CD14-positive monocyte (primary cell): ENCODE measurements at regions not wholly inside any gene's neighbourhood (a gene's known extent, or its start where the extent isn't known, plus 50 kb on each side); places are given as distances from the start of the nearest gene placed in this dataset.

ENCODE experiments used
- DNase-seq, 3 donors: peaks; one replicate each; pipeline ENCODE4 v3.0.0-alpha.2; 2011 to 2022
- H2AFZ ChIP-seq: 2 replicates; pipeline ENCODE4 v1.6.0; 2012; ENCODE audit warnings: mild to moderate bottlenecking, low read depth, low read length, inconsistent platforms; ENCODE audit not compliant: insufficient read depth, poor library complexity, severe bottlenecking
- H3K27ac ChIP-seq, 2 donors: 1 replicate in 1 of 2; 2 replicates in 1 of 2; pipeline ENCODE4 v1.5.1; 2012 to 2013; ENCODE audit warnings: low read length in 2 of 2, control low read depth in 1 of 2, inconsistent platforms in 1 of 2, low read depth in 1 of 2, mild to moderate bottlenecking in 1 of 2
- H3K27me3 ChIP-seq, 2 donors: one replicate each; pipeline versions ENCODE4 v1.6.0 to v1.6.1; 2011 to 2013; ENCODE audit warnings: low read length in 2 of 2; ENCODE audit not compliant: control insufficient read depth in 2 of 2, insufficient read depth in 2 of 2
- H3K36me3 ChIP-seq, 2 donors: replicated peaks in 1 of 2; 1 replicate in 1 of 2; 2 replicates in 1 of 2; pipeline versions ENCODE4 v1.5.1 to v1.6.1; 2012 to 2013; ENCODE audit warnings: low read length in 2 of 2, control low read depth in 1 of 2, inconsistent platforms in 1 of 2, mild to moderate bottlenecking in 1 of 2; ENCODE audit not compliant: insufficient read depth in 2 of 2, control insufficient read depth in 1 of 2
- H3K4me1 ChIP-seq, 2 donors: 1 replicate in 1 of 2; 2 replicates in 1 of 2; pipeline versions ENCODE4 v1.5.1 to v1.6.1; 2012 to 2013; ENCODE audit warnings: low read length in 2 of 2, control low read depth in 1 of 2, inconsistent platforms in 1 of 2, mild to moderate bottlenecking in 1 of 2, moderate library complexity in 1 of 2; ENCODE audit not compliant: insufficient read depth in 2 of 2, control insufficient read depth in 1 of 2
- H3K4me2 ChIP-seq: replicated peaks from 2 replicates; pipeline ENCODE3; 2012; ENCODE audit warnings: low read length, moderate library complexity, mild to moderate bottlenecking; ENCODE audit not compliant: poor library complexity, severe bottlenecking; ENCODE audit errors: extremely low read depth
- H3K4me3 ChIP-seq, 3 experiments: fragments of 200-600 bp in 1 of 3; sonication (generic) in 1 of 3; replicated peaks in 1 of 3; 1 replicate in 2 of 3; 2 replicates in 1 of 3; pipeline ENCODE4 v1.5.1; 2011 to 2013; ENCODE audit warnings: low read length in 3 of 3, mild to moderate bottlenecking in 3 of 3, control low read depth in 2 of 3, low read depth in 2 of 3, inconsistent platforms in 1 of 3, moderate library complexity in 1 of 3
- H3K79me2 ChIP-seq: 2 replicates; pipeline ENCODE4 v1.6.0; 2012; ENCODE audit warnings: mild to moderate bottlenecking, control low read depth, inconsistent platforms, low read length, moderate library complexity; ENCODE audit not compliant: insufficient read depth
- H3K9ac ChIP-seq: 2 replicates; pipeline ENCODE4 v1.6.0; 2017; ENCODE audit warnings: low read length, mild to moderate bottlenecking; ENCODE audit not compliant: insufficient read depth, poor library complexity, severe bottlenecking
- H3K9me3 ChIP-seq, 2 donors: replicated peaks in 1 of 2; 1 replicate in 1 of 2; 2 replicates in 1 of 2; pipeline versions ENCODE4 v1.5.1 to v1.6.1; 2012 to 2013; ENCODE audit warnings: low read length in 2 of 2, control low read depth in 1 of 2; ENCODE audit not compliant: control insufficient read depth in 1 of 2, insufficient read depth in 1 of 2
- H4K20me1 ChIP-seq: 2 replicates; pipeline ENCODE4 v1.6.0; 2012; ENCODE audit warnings: mild to moderate bottlenecking, low read length, control low read depth, moderate library complexity; ENCODE audit not compliant: insufficient read depth
- H3K27ac Mint-ChIP-seq, 7 donors: one replicate each; pipeline ENCODE4 v1.8.0; 2020; ENCODE audit warnings: mild to moderate bottlenecking in 7 of 7, mixed read lengths in 7 of 7, moderate library complexity in 6 of 7, inconsistent platforms in 2 of 7
- H3K27me3 Mint-ChIP-seq, 3 donors: one replicate each; pipeline ENCODE4 v1.8.0; 2021 to 2022; ENCODE audit warnings: low read depth in 3 of 3, mild to moderate bottlenecking in 3 of 3, mixed read lengths in 3 of 3, moderate library complexity in 3 of 3, inconsistent platforms in 1 of 3
- H3K36me3 Mint-ChIP-seq, 2 donors: one replicate each; pipeline ENCODE4 v1.8.0; 2020; ENCODE audit warnings: mixed read lengths in 2 of 2, inconsistent platforms in 1 of 2, mild to moderate bottlenecking in 1 of 2
- H3K4me1 Mint-ChIP-seq: one replicate; pipeline ENCODE4 v1.8.0; 2020; ENCODE audit warnings: mild to moderate bottlenecking, mixed read lengths
- H3K4me3 Mint-ChIP-seq, 2 donors: one replicate each; pipeline ENCODE4 v1.8.0; 2020; ENCODE audit warnings: mild to moderate bottlenecking in 2 of 2, mixed read lengths in 2 of 2, moderate library complexity in 1 of 2
- H3K9me3 Mint-ChIP-seq, 7 donors: one replicate each; pipeline ENCODE4 v1.8.0; 2020 to 2022; ENCODE audit warnings: mixed read lengths in 7 of 7, mild to moderate bottlenecking in 6 of 7, moderate library complexity in 6 of 7, inconsistent platforms in 2 of 7
- WGBS: methylation state at CpG from one replicate; pipeline ENCODE4 v1.1.5; 2013; ENCODE audit warnings: missing lambda C conversion rate; ENCODE audit not compliant: insufficient coverage; 5-methylcytosine and 5-hydroxymethylcytosine counted together
- intact Hi-C, 2 donors: fragments of 100-400 bp; cut with micrococcal nuclease; formaldehyde crosslinking; loops; one replicate each; pipeline versions ENCODE4 v1.15.0 to v1.15.1; 2023
- TF ChIP-seq, protein P1 (sequence below): fragments of 200-600 bp; IDR thresholded peaks from one replicate; pipeline ENCODE4 v1.8.0; 2022; ENCODE audit warnings: antibody characterized with exemption, mild to moderate bottlenecking

DNA sequence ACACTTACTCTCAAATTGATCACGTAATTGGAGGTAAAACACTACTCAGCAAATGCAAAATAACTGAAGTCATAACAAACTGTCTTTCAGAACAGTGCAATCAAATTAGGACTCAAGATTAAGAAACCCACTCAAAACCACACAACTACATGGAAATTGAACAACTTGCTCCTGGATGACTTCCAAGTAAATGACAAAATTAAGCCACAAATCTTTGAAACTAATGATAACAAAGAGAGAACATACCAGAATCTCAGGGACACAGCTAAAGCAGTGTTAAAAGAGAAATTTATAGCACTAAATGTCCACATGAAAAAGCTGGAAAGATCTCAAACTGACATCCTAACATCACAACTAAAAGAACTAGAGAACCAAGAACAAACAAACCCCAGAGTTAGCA, 540.5 kb upstream of the CDH18 start:
- Histone ChIP-seq H3K36me3 (no peaks in the 10 kb centered on the region), H3K4me3 (no peak overlapping the region), H4K20me1 (no peaks in the 10 kb centered on the region), H3K4me2 (no peak overlapping the region), H3K9me3 (peaks cover 0 to 10% of the 10 kb centered on the region in 2 donors), H3K9ac (no peak overlapping the region), H3K27me3 (no peaks in the 10 kb centered on the region), H3K4me1 (no peaks in the 10 kb centered on the region), H3K27ac (no peak overlapping the region), H3K79me2 (no peaks in the 10 kb centered on the region), H2AFZ (no peak overlapping the region)
- Mint-ChIP-seq H3K27me3 (no peaks in the 10 kb centered on the region), H3K4me3 (no peak overlapping the region), H3K9me3 (peaks cover 4 to 21% (median 16%) of the 10 kb centered on the region in 7 donors), H3K36me3 (no peaks in the 10 kb centered on the region), H3K27ac (no peak overlapping the region), H3K4me1 (peaks cover 7% of the 10 kb centered on the region)
- intact Hi-C loops, result no loop called here
- 83% methylated on average over 1 of the region's 1 CpG for WGBS
- DNase-seq, result no peak
- TF ChIP-seq, protein P1, sequence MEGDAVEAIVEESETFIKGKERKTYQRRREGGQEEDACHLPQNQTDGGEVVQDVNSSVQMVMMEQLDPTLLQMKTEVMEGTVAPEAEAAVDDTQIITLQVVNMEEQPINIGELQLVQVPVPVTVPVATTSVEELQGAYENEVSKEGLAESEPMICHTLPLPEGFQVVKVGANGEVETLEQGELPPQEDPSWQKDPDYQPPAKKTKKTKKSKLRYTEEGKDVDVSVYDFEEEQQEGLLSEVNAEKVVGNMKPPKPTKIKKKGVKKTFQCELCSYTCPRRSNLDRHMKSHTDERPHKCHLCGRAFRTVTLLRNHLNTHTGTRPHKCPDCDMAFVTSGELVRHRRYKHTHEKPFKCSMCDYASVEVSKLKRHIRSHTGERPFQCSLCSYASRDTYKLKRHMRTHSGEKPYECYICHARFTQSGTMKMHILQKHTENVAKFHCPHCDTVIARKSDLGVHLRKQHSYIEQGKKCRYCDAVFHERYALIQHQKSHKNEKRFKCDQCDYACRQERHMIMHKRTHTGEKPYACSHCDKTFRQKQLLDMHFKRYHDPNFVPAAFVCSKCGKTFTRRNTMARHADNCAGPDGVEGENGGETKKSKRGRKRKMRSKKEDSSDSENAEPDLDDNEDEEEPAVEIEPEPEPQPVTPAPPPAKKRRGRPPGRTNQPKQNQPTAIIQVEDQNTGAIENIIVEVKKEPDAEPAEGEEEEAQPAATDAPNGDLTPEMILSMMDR, result no peak

GRCh38 chr5:20524991-20525529, 537.1 kb upstream of the CDH18 start:
- Mint-ChIP-seq H3K27me3 (no peaks in the 10 kb centered on the region), H3K27ac (no peak overlapping the region), H3K9me3 (peaks cover 3 to 19% (median 13%) of the 10 kb centered on the region in 7 donors), H3K4me3 (no peak overlapping the region), H3K36me3 (no peaks in the 10 kb centered on the region), H3K4me1 (peaks cover 7% of the 10 kb centered on the region)
- Histone ChIP-seq H3K4me1 (no peaks in the 10 kb centered on the region), H3K27me3 (no peaks in the 10 kb centered on the region), H3K9me3 (peaks cover 0 to 7% of the 10 kb centered on the region in 2 donors), H3K4me3 (no peak overlapping the region), H4K20me1 (no peaks in the 10 kb centered on the region), H3K27ac (no peak overlapping the region), H3K79me2 (no peaks in the 10 kb centered on the region), H3K9ac (no peak overlapping the region), H3K4me2 (no peak overlapping the region), H3K36me3 (no peaks in the 10 kb centered on the region), H2AFZ (no peak overlapping the region)
- no peak for DNase-seq
- intact Hi-C loops, result no loop called here
- 97% methylated on average over 3 of the region's 5 CpGs for WGBS
- TF ChIP-seq, protein P1, result no peak
